IMR-90 (cell line): ENCODE measurements at regions not wholly inside any gene's neighbourhood (a gene's known extent, or its start where the extent isn't known, plus 50 kb on each side); places are given as distances from the start of the nearest gene placed in this dataset.
"Not testable (repeated sequence)": the region's sequence is repeated elsewhere in the genome, so short reads cannot be mapped to it uniquely, and the experiment has no call there.

ENCODE experiments used
- ATAC-seq: fragments of 200-7000 bp; cut with Tn5 transposase; 2 replicates; pipeline ENCODE4 v1.9.1; 2020; ENCODE audit warnings: low read depth, mild to moderate bottlenecking, moderate library complexity
- BruUV-seq: library from RNA; stranded (reverse); fragments of 400-500 nt; replicated peaks from 2 replicates; lab custom pipeline; 2021; lab: Mats Ljungman, UMichigan
- CTCF ChIA-PET: fragments of 300-600 bp; formaldehyde crosslinking; extraction: SDS; loops from one replicate; lab custom pipeline; 2021; ENCODE audit warnings: antibody characterized with exemption; lab: Yijun Ruan, JAX
- POLR2A ChIA-PET: fragments of 300-600 bp; sonication (Branson Sonifier 250); formaldehyde crosslinking; loops from one replicate; lab custom pipeline; 2022; ENCODE audit warnings: antibody characterized with exemption; ENCODE audit not compliant: unreplicated experiment; lab: Charles Lee
- DNase-seq: peaks from one replicate; pipeline ENCODE4 v3.0.0; 2013
- H2AFZ ChIP-seq: replicated peaks from 2 replicates; pipeline ENCODE3; 2013; ENCODE audit warnings: low read length, mild to moderate bottlenecking; ENCODE audit not compliant: poor library complexity
- H2AK5ac ChIP-seq: 2 replicates; pipeline ENCODE4 v1.6.1; 2013; ENCODE audit warnings: low read depth, low read length, inconsistent platforms
- H2AK9ac ChIP-seq: replicated peaks from 2 replicates; pipeline ENCODE3; 2013; ENCODE audit warnings: mild to moderate bottlenecking, low read depth, low read length, moderate library complexity; ENCODE audit not compliant: poor library complexity
- H2BK120ac ChIP-seq: 2 replicates; pipeline ENCODE4 v1.6.1; 2013; ENCODE audit warnings: low read depth, low read length, inconsistent platforms
- H2BK15ac ChIP-seq: 3 replicates; pipeline ENCODE4 v1.6.1; 2013; ENCODE audit warnings: low read depth, low read length, inconsistent platforms
- H2BK20ac ChIP-seq: 2 replicates; pipeline ENCODE4 v1.6.1; 2013; ENCODE audit warnings: low read depth, mild to moderate bottlenecking, inconsistent platforms, low read length, moderate library complexity
- H2BK5ac ChIP-seq: 2 replicates; pipeline ENCODE4 v1.6.1; 2013; ENCODE audit warnings: mild to moderate bottlenecking, low read depth, low read length, inconsistent platforms; ENCODE audit not compliant: poor library complexity, severe bottlenecking
- H3K14ac ChIP-seq: replicated peaks from 2 replicates; pipeline ENCODE4 v1.6.1; 2013; ENCODE audit warnings: low read depth, low read length, inconsistent platforms
- H3K18ac ChIP-seq: 2 replicates; pipeline ENCODE4 v1.6.1; 2013; ENCODE audit warnings: low read depth, low read length, control low read depth
- H3K23ac ChIP-seq: 2 replicates; pipeline ENCODE4 v1.6.1; 2013; ENCODE audit warnings: low read depth, low read length, inconsistent platforms
- H3K27ac ChIP-seq: 2 replicates; pipeline ENCODE4 v1.5.1; 2013; ENCODE audit warnings: mild to moderate bottlenecking, control low read depth, low read length; ENCODE audit not compliant: insufficient read depth
- H3K27me3 ChIP-seq: 2 replicates; pipeline ENCODE4 v1.6.1; 2013; ENCODE audit warnings: low read length; ENCODE audit not compliant: control insufficient read depth, insufficient read depth
- H3K36me3 ChIP-seq: 2 replicates; pipeline ENCODE4 v1.6.1; 2013; ENCODE audit warnings: low read length, mixed read lengths; ENCODE audit not compliant: control insufficient read depth, insufficient read depth
- H3K4ac ChIP-seq: 2 replicates; pipeline ENCODE4 v1.6.1; 2013; ENCODE audit warnings: low read depth, low read length, inconsistent platforms
- H3K4me1 ChIP-seq: 2 replicates; pipeline ENCODE4 v1.6.1; 2013; ENCODE audit warnings: low read length, mixed read lengths; ENCODE audit not compliant: control insufficient read depth, insufficient read depth
- H3K4me2 ChIP-seq: 2 replicates; pipeline ENCODE4 v1.6.1; 2013; ENCODE audit warnings: low read depth, mild to moderate bottlenecking, control low read depth, low read length, moderate library complexity
- H3K4me3 ChIP-seq: 2 replicates; pipeline ENCODE4 v1.5.1; 2013; ENCODE audit warnings: low read depth, mild to moderate bottlenecking, control low read depth, low read length, moderate library complexity; ENCODE audit not compliant: insufficient read depth
- H3K56ac ChIP-seq: 2 replicates; pipeline ENCODE4 v1.6.1; 2013; ENCODE audit warnings: low read length, inconsistent platforms; ENCODE audit not compliant: insufficient read depth; ENCODE audit errors: extremely low read depth
- H3K79me1 ChIP-seq, 2 experiments: 2 replicates each; pipeline ENCODE4 v1.6.1; 2013; ENCODE audit warnings: low read length in 2 of 2, inconsistent platforms in 1 of 2, low read depth in 1 of 2
- H3K9ac ChIP-seq: 2 replicates; pipeline ENCODE4 v1.6.1; 2013; ENCODE audit warnings: low read depth, low read length, control low read depth
- H3K9me1 ChIP-seq: 2 replicates; pipeline ENCODE4 v1.6.1; 2013; ENCODE audit warnings: low read length, inconsistent platforms; ENCODE audit not compliant: insufficient read depth
- H3K9me3 ChIP-seq: 2 replicates; pipeline ENCODE4 v1.6.1; 2013; ENCODE audit warnings: low read length; ENCODE audit not compliant: control insufficient read depth, insufficient read depth
- H4K20me1 ChIP-seq: 2 replicates; pipeline ENCODE4 v1.6.1; 2013; ENCODE audit warnings: low read length, inconsistent platforms; ENCODE audit not compliant: insufficient read depth
- H4K5ac ChIP-seq: 2 replicates; pipeline ENCODE4 v1.6.1; 2013; ENCODE audit warnings: mild to moderate bottlenecking, low read depth, low read length, control low read depth
- H4K8ac ChIP-seq, 2 experiments: 2 replicates each; pipeline ENCODE4 v1.6.1; 2013; ENCODE audit warnings: low read depth in 2 of 2, low read length in 2 of 2, control low read depth in 1 of 2, inconsistent platforms in 1 of 2
- H4K91ac ChIP-seq: 2 replicates; pipeline ENCODE4 v1.6.1; 2013; ENCODE audit warnings: low read depth, low read length, inconsistent platforms; ENCODE audit not compliant: insufficient read depth
- WGBS, 2 experiments: methylation state at CpG; one replicate each; pipeline versions ENCODE4 v1.1.5 to v1.1.7; 2013; ENCODE audit warnings: missing lambda C conversion rate in 2 of 2; ENCODE audit not compliant: insufficient read length in 1 of 2; ENCODE audit errors: extremely low coverage in 2 of 2; 5-methylcytosine and 5-hydroxymethylcytosine counted together
- dilution Hi-C: fragments of 300-500 bp; cut with HindIII; formaldehyde crosslinking; loops from one replicate; pipeline ENCODE4 v1.14.3; 2018; ENCODE audit warnings: low sequenced_read_pairs; ENCODE audit not compliant: unreplicated experiment
- in situ Hi-C: fragments of 300-500 bp; cut with MboI; formaldehyde crosslinking; loops from 3 replicates; pipeline ENCODE4 v1.14.3; 2019; ENCODE audit warnings: low sequenced_read_pairs, inconsistent platforms, mixed read lengths
- intact Hi-C: fragments of 100-400 bp; cut with micrococcal nuclease; formaldehyde crosslinking; loops from 2 replicates; pipeline ENCODE4 v1.10.0; 2022

DNA sequence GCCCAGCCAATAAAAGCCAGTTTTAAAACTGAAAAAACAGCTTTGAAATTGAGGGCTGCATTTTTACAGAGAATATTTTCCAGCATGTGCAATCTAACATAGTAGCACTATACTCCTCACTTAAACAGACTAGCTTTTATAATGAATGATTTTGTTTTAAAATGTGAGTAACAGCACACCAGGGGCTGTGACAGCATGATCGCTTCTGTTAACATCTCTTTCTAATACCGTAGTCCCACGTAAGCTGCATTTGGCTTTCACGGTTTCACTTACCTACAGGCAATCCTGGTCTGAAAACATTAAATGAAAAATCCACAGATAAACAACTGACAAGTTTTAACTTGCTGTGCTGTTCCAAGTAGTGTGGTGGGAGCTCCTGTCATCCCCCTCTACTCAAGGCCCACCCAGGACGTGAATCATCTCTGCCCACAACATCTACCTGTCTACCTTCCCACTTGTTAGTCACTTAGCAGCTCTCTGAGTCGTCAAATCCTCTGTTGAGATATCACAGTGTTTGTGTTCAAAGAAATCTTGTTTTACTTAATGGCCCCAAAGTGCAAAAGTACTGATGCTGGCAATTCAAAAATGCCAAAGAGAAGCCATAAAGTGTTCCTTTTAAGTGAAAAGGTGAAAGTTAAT, 74.0 kb upstream of the THOC3 start:
- H2BK120ac ChIP-seq, H4K91ac ChIP-seq, H2BK15ac ChIP-seq, H4K5ac ChIP-seq, H3K36me3 ChIP-seq, H4K20me1 ChIP-seq, H3K4me3 ChIP-seq, H3K9me1 ChIP-seq, H2AFZ ChIP-seq, H2AK9ac ChIP-seq, CTCF ChIA-PET, H2AK5ac ChIP-seq, in situ Hi-C loops, H3K56ac ChIP-seq, H2BK5ac ChIP-seq, H3K79me1 ChIP-seq, H3K18ac ChIP-seq, H3K27ac ChIP-seq, DNase-seq, H3K9ac ChIP-seq, H3K4ac ChIP-seq, POLR2A ChIA-PET, H3K9me3 ChIP-seq, ATAC-seq, BruUV-seq, H4K8ac ChIP-seq, dilution Hi-C loops, H3K23ac ChIP-seq, H3K4me2 ChIP-seq, intact Hi-C loops, H3K27me3 ChIP-seq, H3K14ac ChIP-seq, H2BK20ac ChIP-seq, H3K4me1 ChIP-seq: not testable (repeated sequence)
- no CpG with 5 or more reads among the region's 6 CpGs for WGBS, 2 experiments

DNA sequence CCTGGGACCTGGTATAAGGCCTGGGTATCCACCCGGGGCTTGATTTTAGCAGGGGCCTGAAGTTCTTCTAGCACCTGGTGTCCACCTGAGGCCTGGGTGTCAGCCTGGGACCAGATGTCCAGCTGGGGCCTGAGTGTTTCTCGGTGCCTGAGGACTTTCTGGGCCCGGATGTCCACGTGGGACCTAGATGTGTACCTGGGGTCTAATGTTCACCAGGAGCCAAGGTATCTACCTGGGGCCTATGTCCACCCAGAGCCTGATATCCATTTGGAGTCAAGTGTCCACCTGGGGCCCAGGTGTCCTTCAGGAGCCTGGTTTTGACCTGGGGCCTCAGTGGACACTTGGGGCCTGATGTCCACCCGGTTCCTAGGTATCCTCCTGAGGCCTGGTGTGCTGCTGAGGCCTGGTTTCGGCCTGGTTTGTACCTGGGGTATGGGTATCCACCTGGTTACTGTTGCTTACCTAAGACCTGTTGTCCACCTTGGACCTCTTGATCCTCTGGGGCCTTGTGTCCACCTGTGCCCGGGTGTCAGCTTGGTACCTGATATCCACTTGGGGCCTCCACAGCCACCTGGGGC, 75.2 kb upstream of the THOC3 start:
- ATAC-seq, BruUV-seq, dilution Hi-C loops, in situ Hi-C loops, H3K18ac ChIP-seq, H3K9me1 ChIP-seq, H2AFZ ChIP-seq, H2BK5ac ChIP-seq, H3K9ac ChIP-seq, H2BK20ac ChIP-seq, intact Hi-C loops, H3K4me3 ChIP-seq, H3K79me1 ChIP-seq, H2AK9ac ChIP-seq, H4K5ac ChIP-seq, DNase-seq, H3K4me1 ChIP-seq, H2AK5ac ChIP-seq, H2BK15ac ChIP-seq, H3K23ac ChIP-seq, H3K9me3 ChIP-seq, H3K4ac ChIP-seq, H4K91ac ChIP-seq, H3K27ac ChIP-seq, H4K8ac ChIP-seq, H3K56ac ChIP-seq, H2BK120ac ChIP-seq, H3K14ac ChIP-seq, H4K20me1 ChIP-seq, CTCF ChIA-PET, H3K4me2 ChIP-seq, H3K36me3 ChIP-seq, POLR2A ChIA-PET, H3K27me3 ChIP-seq: not testable (repeated sequence)
- 64% methylated on average over 4 of the region's 7 CpGs; no CpG with 5 or more reads in 1 of the 2 experiments for WGBS, 2 experiments
